Breast epithelium (tissue), 3 donors: ENCODE measurements at regions not wholly inside any gene's neighbourhood (a gene's known extent, or its start where the extent isn't known, plus 50 kb on each side); places are given as distances from the start of the nearest gene placed in this dataset.

Experiments used
- POLR2A ChIP-seq: fragments of 450-650 bp; IDR thresholded peaks from one replicate; pipeline ENCODE4 v1.6.1; 2016; ENCODE audit warnings: antibody characterized with exemption, mild to moderate bottlenecking, moderate library complexity
- POLR2AphosphoS5 ChIP-seq, 3 donors: sonication (generic); formaldehyde crosslinking; IDR thresholded peaks; one replicate each; pipeline ENCODE4 v1.6.1; 2017; ENCODE audit warnings: antibody characterized with exemption in 3 of 3
- TF ChIP-seq, protein P1 (sequence below), 3 donors: fragments of 450-650 bp; IDR thresholded peaks; one replicate each; pipeline ENCODE4 v1.5.1; 2016 to 2017; ENCODE audit warnings: antibody characterized with exemption in 3 of 3, mild to moderate bottlenecking in 3 of 3, moderate library complexity in 3 of 3

DNA sequence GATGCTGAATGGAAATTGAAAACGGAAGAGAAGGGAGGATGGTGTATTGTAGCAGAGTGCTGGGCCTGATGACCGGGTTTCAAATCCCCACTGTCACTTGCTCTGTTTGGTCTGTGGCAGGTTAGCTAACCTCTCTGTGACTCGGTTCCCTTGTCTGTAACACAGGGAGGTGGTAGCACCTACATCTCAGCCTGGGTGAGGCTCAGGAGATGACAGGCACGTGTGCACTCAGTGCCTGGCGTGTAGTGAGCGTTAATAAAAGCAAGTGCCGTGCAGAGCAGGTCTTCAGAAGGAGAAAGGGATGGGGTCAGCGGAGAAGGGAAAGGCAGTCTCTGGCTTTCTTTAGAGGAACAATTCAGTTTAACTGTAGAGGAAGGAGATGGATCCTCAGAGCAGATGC is 125.5 kb upstream of the SMIM21 start:
- TF ChIP-seq POLR2A (no peak), POLR2AphosphoS5 (IDR thresholded peaks at IDR 0.05) (no peak)
- TF ChIP-seq, protein P1, sequence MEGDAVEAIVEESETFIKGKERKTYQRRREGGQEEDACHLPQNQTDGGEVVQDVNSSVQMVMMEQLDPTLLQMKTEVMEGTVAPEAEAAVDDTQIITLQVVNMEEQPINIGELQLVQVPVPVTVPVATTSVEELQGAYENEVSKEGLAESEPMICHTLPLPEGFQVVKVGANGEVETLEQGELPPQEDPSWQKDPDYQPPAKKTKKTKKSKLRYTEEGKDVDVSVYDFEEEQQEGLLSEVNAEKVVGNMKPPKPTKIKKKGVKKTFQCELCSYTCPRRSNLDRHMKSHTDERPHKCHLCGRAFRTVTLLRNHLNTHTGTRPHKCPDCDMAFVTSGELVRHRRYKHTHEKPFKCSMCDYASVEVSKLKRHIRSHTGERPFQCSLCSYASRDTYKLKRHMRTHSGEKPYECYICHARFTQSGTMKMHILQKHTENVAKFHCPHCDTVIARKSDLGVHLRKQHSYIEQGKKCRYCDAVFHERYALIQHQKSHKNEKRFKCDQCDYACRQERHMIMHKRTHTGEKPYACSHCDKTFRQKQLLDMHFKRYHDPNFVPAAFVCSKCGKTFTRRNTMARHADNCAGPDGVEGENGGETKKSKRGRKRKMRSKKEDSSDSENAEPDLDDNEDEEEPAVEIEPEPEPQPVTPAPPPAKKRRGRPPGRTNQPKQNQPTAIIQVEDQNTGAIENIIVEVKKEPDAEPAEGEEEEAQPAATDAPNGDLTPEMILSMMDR (IDR thresholded peaks at IDR 0.05), result no peak
